ENCODE measurements at regions not wholly inside any gene's neighbourhood (a gene's known extent, or its start where the extent isn't known, plus 50 kb on each side); places are given as distances from the start of the nearest gene placed in this dataset.

DNA sequence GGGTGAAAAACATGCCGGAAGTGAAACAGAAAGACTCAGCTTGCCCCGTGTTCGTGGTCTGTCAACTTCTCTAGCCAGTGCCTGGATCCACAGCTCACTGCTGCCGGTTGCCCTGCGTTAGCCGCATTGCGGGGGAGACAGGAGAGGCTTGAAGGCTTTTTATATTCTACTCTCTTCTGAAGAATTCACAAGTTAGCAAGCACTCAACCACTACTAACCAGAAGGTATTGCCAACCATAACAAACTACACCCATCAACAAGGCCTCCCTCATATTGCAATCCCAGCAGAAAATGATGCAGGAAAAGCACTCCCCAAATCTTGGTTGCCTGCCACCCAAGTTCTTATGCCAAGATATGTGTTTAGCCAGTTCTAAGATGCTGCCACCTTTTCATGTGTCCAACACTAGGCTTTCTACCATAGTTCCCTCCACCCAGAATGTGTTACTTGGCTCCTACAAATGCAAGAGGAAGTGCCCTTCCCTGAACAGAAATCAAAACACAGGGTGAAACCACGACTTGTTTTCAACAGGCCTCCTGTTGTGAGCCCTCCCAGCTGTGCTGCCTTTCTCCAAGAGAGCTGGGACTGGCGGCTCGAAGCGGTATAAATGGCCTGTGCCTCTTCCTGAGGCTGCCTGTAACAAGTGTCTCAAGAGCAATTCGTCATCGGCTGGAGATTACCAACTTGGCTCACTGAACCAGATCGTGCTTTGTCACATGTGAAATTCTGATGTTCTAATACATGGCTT lies 129.0 kb downstream of the SNX18 start:
- no peaks in the 10 kb centered on the region for H4K20me1 ChIP-seq (ENCODE audit: insufficient read depth, low read length, poor library complexity, severe bottlenecking)
- H3K9ac ChIP-seq (ENCODE audit: low read depth, low read length, poor library complexity, severe bottlenecking) = no peak overlapping the region
- no peak for TF ChIP-seq EZH2phosphoT487 (IDR thresholded peaks at IDR 0.05; ENCODE audit: borderline replicate concordance)
- TF ChIP-seq, protein P1, sequence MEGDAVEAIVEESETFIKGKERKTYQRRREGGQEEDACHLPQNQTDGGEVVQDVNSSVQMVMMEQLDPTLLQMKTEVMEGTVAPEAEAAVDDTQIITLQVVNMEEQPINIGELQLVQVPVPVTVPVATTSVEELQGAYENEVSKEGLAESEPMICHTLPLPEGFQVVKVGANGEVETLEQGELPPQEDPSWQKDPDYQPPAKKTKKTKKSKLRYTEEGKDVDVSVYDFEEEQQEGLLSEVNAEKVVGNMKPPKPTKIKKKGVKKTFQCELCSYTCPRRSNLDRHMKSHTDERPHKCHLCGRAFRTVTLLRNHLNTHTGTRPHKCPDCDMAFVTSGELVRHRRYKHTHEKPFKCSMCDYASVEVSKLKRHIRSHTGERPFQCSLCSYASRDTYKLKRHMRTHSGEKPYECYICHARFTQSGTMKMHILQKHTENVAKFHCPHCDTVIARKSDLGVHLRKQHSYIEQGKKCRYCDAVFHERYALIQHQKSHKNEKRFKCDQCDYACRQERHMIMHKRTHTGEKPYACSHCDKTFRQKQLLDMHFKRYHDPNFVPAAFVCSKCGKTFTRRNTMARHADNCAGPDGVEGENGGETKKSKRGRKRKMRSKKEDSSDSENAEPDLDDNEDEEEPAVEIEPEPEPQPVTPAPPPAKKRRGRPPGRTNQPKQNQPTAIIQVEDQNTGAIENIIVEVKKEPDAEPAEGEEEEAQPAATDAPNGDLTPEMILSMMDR (conservative IDR thresholded peaks at IDR 0.05; ENCODE audit: low read length) = no peak
- H2AFZ ChIP-seq (ENCODE audit: low read length) = peak overlapping the region; percentile 58
- peak overlapping the region; percentile 56 for H3K4me2 ChIP-seq (ENCODE audit: low read depth, low read length, poor library complexity, severe bottlenecking)
- H3K79me2 ChIP-seq (ENCODE audit: insufficient read depth, low read length) = no peaks in the 10 kb centered on the region
- H3K9me2 ChIP-seq (replicated peaks; ENCODE audit: low read depth, low read length) = no peaks in the 10 kb centered on the region
- no peaks in the 10 kb centered on the region for H3K36me3 ChIP-seq (ENCODE audit: insufficient read depth, low read length)
- H3F3A ChIP-seq (ENCODE audit: low read depth) = no peaks in the 10 kb centered on the region
- no peaks in the 10 kb centered on the region for H3K9me3 ChIP-seq (ENCODE audit: insufficient read depth, low read depth, low read length)
- peak overlapping the region; percentile 40 for H3K4me3 ChIP-seq (ENCODE audit: low read length, poor library complexity, severe bottlenecking)
- H3K27me3 ChIP-seq (ENCODE audit: insufficient read depth, low read length, poor library complexity, severe bottlenecking) = no peaks in the 10 kb centered on the region
- H3K4me1 ChIP-seq (ENCODE audit: insufficient read depth, low read length, poor library complexity, severe bottlenecking) = peaks cover 13% of the 10 kb centered on the region

GRCh38 chr5:54645882-54646355 lies 128.4 kb downstream of the SNX18 start:
- no peak overlapping the region for H3K9ac ChIP-seq (ENCODE audit: low read depth, low read length, poor library complexity, severe bottlenecking)
- H3K4me1 ChIP-seq (ENCODE audit: insufficient read depth, low read length, poor library complexity, severe bottlenecking) = peaks cover 13% of the 10 kb centered on the region
- peak overlapping the region; percentile 56 for H3K4me2 ChIP-seq (ENCODE audit: low read depth, low read length, poor library complexity, severe bottlenecking)
- H4K20me1 ChIP-seq (ENCODE audit: insufficient read depth, low read length, poor library complexity, severe bottlenecking) = no peaks in the 10 kb centered on the region
- H2AFZ ChIP-seq (ENCODE audit: low read length) = peak overlapping the region; percentile 58
- no peaks in the 10 kb centered on the region for H3K79me2 ChIP-seq (ENCODE audit: insufficient read depth, low read length)
- no peak for TF ChIP-seq EZH2phosphoT487 (IDR thresholded peaks at IDR 0.05; ENCODE audit: borderline replicate concordance)
- TF ChIP-seq, protein P1 (conservative IDR thresholded peaks at IDR 0.05; ENCODE audit: low read length) = no peak
- no peaks in the 10 kb centered on the region for H3K9me2 ChIP-seq (replicated peaks; ENCODE audit: low read depth, low read length)
- H3K4me3 ChIP-seq (ENCODE audit: low read length, poor library complexity, severe bottlenecking) = no peak overlapping the region
- no peaks in the 10 kb centered on the region for H3K27me3 ChIP-seq (ENCODE audit: insufficient read depth, low read length, poor library complexity, severe bottlenecking)
- H3K9me3 ChIP-seq (ENCODE audit: insufficient read depth, low read depth, low read length) = no peaks in the 10 kb centered on the region
- no peaks in the 10 kb centered on the region for H3K36me3 ChIP-seq (ENCODE audit: insufficient read depth, low read length)
- H3F3A ChIP-seq (ENCODE audit: low read depth) = no peaks in the 10 kb centered on the region

DNA sequence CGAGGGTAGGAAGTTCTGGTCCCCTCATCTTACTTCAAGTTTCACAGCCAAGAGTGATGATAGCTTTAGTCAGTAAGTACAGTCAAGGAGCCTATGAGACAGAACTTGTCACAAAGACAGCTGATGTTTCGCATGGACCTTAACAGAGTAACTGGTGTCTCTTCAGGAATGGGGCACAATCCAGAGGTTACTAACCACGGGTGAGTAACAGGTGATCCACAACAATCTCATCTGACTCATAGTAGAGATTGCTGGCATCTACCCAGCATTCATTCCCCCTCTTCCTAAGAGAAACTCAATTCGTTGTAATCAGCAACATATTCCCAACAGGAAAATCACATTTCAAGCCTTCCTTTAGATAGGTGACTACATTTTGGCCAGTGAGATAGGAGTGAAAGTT lies 126.7 kb downstream of the SNX18 start:
- no peaks in the 10 kb centered on the region for H3K9me3 ChIP-seq (ENCODE audit: insufficient read depth, low read depth, low read length)
- no peaks in the 10 kb centered on the region for H3F3A ChIP-seq (ENCODE audit: low read depth)
- no peak overlapping the region for H2AFZ ChIP-seq (ENCODE audit: low read length)

More for the DNA sequence above, 126.7 kb downstream of the SNX18 start:
- Histone ChIP-seq H3K9me2 (replicated peaks; ENCODE audit: low read depth, low read length) (no peaks in the 10 kb centered on the region), H3K4me2 (ENCODE audit: low read depth, low read length, poor library complexity, severe bottlenecking) (no peak overlapping the region), H3K79me2 (ENCODE audit: insufficient read depth, low read length) (no peaks in the 10 kb centered on the region), H3K4me3 (ENCODE audit: low read length, poor library complexity, severe bottlenecking) (no peak overlapping the region), H4K20me1 (ENCODE audit: insufficient read depth, low read length, poor library complexity, severe bottlenecking) (no peaks in the 10 kb centered on the region), H3K9ac (ENCODE audit: low read depth, low read length, poor library complexity, severe bottlenecking) (no peak overlapping the region), H3K27me3 (ENCODE audit: insufficient read depth, low read length, poor library complexity, severe bottlenecking) (no peaks in the 10 kb centered on the region), H3K36me3 (ENCODE audit: insufficient read depth, low read length) (no peaks in the 10 kb centered on the region), H3K4me1 (ENCODE audit: insufficient read depth, low read length, poor library complexity, severe bottlenecking) (peaks cover 13% of the 10 kb centered on the region)
- TF ChIP-seq EZH2phosphoT487 (IDR thresholded peaks at IDR 0.05; ENCODE audit: borderline replicate concordance) = no peak
- TF ChIP-seq, protein P1 (conservative IDR thresholded peaks at IDR 0.05; ENCODE audit: low read length) = no peak

All from Loucy (cell line).